ENCODE measurements at regions not wholly inside any gene's neighbourhood (a gene's known extent, or its start where the extent isn't known, plus 50 kb on each side); places are given as distances from the start of the nearest gene placed in this dataset.

DNA sequence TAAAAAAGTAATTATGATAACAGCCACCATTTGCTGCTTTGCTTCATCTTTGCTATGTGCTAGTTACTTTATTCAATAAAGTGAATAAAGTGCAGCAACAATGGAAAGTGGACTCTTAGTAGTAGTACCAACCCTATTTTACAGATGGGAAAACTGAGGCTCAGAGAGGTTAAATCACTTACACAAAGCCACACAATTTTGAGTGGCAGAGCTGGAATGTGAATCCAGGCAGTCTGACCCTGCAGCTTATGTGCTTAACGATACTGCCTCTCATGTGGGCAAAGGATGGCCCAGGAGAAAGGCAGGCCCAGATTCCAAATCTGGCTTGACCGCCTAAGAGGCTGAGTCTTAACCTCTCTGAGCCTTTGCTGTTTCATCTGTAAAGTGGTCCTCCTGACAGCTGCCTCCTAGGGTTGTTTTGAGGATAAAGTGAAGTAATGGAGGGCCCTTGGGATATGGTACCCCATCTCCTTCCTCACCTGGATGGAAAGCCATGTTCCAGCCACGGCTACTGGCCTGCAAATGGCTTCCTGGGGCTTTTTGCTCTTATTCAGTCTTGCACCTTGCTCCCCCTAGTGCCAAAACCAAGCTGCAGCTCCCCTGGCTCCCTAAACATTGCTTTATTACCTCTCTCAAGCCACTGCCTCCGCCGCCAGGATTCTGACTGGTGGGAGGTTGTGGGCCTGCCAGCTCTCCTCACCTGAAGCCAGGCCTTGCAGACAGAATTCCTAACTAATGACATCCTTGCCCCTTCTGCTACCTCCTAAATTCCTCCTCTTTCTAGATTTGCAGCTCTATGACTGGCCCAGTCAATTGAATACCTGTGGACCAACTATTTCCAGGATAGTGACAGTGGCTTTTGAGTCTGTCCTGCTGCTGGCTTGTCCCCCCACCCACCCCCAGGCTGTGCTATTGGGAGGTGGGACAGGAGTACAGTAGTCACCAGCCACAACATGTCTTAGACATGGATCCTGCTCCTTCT, 283.3 kb upstream of the PWP1 start:
- peak; percentile 9 for DNase-seq (ENCODE audit: low read depth)

DNA sequence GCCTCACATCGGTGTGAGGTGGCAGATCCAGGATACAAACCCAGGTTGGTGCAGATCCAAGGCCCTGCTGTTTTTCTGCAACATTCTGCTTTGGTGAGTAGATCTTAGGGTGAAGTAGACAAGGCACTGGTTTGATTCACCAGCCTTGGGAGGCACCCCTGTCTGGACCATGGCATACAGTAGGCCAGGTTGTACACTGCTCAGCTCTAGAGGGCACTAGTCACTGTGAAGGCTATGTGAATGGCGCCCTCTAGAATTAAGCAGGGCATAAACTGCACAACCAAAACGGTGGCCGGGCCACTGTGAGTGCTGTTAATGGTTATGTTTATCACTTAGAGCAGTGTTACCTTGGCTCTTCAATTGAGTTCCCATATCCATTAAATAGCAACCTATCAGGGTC, 280.6 kb upstream of the PWP1 start:
- DNase-seq (ENCODE audit: low read depth): no peak

GRCh38 chr12:107405436-107405835, 280.2 kb upstream of the PWP1 start:
- no peak for DNase-seq (ENCODE audit: low read depth)

GRCh38 chr12:107406932-107407331, 278.7 kb upstream of the PWP1 start:
- no peak for DNase-seq (ENCODE audit: low read depth)

GRCh38 chr12:107411792-107412535, 273.6 kb upstream of the PWP1 start:
- no peak for DNase-seq (ENCODE audit: low read depth)

DNA sequence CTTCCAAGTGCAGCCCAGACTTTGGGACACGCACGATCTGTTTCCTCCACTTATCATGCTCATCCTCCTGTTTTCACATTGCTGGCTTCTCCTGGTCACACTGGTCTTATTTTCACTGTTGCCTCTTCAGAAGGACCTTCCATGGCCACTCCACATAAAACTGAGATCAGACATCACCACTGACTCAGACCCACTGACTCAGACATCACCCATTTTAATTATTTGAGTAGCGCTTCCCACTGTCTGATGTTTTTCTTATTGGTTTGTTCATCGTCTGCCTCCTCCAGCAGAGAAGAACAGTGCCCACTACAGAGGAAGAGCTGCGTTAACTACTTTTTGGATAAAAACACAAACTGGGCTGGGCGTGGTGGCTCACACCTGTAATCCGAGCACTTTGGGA, 270.5 kb upstream of the PWP1 start:
- no peak for DNase-seq (ENCODE audit: low read depth)

DNA sequence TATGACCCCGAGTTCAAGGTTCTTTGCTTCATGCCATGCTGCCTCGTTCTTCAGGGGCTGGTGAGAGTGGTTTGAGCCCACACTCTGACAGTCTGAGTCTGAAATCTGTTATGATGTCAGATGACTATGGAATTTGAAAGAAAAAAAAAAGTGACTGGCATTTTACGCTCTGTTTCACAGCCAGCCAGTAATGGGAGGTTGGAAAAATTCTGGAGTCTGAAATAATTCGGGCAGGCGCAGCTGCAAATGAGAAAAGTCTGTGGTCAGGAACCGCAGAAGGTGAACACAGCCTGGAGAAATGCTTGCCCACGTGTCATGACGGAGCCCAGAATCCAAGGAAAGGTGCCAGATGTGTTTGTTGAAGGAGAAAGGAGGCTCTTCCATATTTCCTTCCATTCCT, 269.8 kb upstream of the PWP1 start:
- DNase-seq (ENCODE audit: low read depth): no peak

DNA sequence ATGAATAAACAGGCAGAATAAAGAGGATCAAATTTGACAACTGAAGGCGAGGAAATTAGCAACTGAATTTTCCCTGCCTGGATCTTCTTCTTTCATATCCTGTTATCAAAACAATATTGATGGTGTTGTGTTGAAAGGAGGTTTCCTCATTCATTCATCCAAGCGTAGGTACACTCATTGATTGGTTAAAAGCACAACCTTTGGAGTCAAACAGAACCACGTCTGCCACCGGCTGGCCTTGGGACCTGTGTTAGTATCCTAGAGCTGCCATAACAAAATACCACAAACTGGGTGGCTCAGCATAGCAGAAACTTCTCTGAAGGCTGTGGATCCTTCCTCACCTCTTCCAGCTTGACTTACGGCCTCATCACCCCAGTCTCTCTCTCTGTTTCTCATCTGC, 268.6 kb upstream of the PWP1 start:
- no peak for DNase-seq (ENCODE audit: low read depth)

- no peak for DNase-seq (ENCODE audit: low read depth)
These were observed 266.6 kb upstream of the PWP1 start for GRCh38 chr12:107418981-107419380.

DNA sequence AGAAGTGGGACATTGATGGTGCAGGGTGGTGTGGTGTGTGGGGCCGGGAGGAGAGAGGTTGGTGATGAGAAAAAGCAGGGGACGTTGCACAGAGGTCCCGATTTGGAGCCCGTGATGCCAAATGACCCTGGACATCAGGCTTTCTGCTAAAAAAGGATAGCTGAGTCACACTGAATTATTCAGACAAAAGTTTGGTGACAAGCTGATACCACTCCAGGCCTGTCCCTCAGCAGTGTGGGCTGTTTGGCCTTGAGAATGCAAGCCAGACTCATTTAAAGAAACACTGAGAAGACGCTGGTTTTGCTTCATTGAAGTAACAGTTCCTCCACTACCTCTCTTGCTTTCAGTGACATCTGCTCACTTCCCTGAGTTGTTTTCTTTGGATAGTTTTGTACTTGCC, 262.1 kb upstream of the PWP1 start:
- no peak for DNase-seq (ENCODE audit: low read depth)

DNA sequence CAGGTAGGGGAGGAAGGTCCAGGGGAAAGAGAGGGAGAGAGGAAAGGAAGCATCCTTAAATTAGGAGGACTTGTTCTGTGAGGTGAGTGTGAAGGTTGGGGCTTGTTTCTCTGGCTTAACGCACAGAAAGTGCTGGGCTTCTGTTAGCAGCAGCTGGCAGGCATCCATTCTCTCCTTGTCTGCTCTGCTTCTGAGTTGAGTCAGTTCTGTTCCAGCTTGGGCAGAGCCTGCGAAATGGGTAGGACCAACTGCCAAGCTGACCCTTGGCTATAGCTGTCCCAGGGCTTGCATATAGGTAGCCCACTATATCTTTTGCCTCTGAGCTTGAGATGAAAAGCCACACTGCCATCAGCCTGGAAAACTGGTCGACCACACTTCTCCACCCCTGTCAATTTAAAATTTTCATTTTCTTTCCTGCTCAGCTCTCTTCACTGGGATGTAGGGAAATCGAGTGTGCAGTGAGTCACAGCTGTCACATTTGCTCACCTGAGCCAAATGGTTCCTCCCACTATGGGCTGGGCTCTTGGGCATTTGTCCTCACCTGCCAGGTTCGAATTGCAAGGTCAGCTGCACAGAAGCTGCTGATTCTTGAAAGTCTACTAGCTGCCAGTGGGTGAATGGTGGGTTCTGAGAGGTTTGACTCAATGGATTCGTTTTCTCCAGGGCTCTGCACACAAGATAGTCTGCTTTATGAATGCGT, 256.4 kb upstream of the PWP1 start:
- no peak for DNase-seq (ENCODE audit: low read depth)

GRCh38 chr12:107431942-107432341, 253.7 kb upstream of the PWP1 start:
- no peak for DNase-seq (ENCODE audit: low read depth)

DNA sequence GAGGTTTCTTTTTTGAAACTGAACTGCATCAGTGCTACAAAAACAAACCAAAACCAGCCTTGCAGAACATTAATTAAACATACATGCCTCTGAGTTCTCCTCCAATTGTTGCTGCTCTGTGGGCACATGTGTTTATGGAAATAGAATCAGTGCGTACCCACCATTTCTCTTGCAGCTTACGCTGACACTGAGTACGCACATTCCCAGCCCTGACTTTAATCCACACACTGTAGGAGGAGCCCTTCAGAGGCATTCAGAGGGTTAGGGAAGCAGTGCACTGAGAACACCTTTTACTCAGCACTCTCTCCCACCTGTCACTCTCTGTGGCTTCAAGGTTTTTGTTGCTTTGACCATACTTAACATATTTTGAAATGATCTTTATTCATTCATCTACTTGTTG, 250.5 kb upstream of the PWP1 start:
- no peak for DNase-seq (ENCODE audit: low read depth)

DNA sequence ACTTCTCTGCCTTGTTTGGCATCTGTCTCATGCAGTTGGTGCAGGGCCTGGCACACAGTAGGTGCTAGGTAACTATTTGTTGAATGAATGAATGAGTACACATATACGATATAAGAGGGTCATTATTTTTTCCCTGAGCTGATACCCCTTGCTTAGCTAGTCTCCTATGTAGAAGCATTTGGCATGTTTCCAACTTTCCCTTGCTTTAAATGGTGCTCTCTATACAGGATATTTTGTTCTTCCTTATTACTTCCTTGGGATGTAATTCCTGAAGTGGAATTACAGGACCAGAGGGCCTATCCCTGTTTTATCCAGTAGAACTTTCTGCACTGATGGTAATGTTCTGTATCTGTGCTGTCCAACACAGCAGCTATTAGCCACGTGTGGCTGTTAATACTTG, 250.1 kb upstream of the PWP1 start:
- DNase-seq (ENCODE audit: low read depth): no peak

DNA sequence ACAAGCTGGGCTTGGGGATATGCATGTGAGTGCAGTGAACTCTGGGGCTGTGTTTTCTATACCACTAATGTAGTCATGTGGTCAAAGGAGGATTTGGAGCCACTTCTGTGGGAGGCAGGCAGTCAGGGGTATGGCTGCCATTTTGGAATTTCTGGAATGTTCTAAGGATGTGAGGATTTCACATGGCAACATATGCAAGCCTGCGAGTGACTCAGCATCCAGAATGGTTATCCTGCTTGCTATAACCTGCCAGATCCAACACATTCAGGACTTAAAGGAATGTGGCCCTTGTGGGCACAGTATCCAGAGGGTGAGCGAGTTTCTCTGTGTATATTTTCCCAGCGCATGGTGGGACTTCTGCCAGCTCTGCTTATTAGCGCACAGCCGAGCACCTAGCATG, 249.2 kb upstream of the PWP1 start:
- DNase-seq (ENCODE audit: low read depth): no peak

DNA sequence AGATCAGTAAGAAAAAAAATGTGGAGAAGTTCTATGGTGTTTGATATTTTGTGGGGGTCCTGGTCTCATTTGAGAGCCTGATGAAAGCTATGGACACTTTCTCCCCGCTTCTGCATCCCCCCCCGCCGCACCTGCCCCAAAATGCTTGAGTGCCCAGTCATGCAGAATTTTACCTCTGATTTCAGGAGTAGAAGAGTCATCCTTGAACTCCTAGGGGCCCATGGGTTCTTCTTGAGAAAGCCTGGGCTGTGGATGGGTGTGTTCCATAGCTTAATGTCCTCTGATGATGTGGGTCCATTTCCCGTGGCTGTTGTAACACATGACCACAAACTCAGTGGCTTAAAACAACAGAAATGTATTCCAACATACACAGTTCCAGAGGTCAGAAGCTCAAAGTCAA, 248.8 kb upstream of the PWP1 start:
- no peak for DNase-seq (ENCODE audit: low read depth)

GRCh38 chr12:107437954-107438353, 247.6 kb upstream of the PWP1 start:
- no peak for DNase-seq (ENCODE audit: low read depth)

DNA sequence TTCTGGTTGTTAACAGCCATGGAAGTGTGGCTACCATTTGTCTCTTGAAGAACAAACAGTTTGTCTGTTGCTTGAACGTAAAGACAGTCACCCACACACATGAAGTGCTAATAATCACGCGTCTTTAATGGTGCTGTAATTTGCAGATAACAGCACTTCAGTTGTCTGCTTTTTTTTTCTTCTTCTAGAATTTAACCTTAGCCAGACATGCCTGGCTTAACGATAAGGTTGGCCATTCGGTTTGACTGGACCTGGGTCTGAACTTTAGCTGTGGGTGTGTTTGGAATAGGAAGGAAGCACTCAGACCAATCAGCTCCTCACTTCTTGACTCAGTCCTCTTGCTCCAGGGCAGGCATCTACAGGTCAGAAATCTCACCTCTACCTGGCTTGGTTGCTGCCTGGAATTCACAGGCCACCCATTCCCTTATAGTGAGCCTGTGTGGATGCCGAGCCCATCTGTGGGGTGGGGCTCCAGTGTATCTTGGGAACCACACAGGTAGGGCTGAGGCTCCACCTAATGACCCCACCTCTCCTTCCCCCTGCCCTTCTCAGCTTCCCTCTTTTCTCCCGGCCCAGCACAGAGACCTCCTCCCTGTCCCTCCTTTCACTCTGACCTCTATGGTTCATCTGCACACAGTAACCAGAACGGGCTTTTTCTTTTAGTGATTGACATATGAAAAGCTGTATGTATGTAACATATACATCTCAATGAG, 246.4 kb upstream of the PWP1 start:
- no peak for DNase-seq (ENCODE audit: low read depth)

- DNase-seq (ENCODE audit: low read depth): no peak
These were observed 245.0 kb upstream of the PWP1 start for GRCh38 chr12:107440606-107441005.

DNA sequence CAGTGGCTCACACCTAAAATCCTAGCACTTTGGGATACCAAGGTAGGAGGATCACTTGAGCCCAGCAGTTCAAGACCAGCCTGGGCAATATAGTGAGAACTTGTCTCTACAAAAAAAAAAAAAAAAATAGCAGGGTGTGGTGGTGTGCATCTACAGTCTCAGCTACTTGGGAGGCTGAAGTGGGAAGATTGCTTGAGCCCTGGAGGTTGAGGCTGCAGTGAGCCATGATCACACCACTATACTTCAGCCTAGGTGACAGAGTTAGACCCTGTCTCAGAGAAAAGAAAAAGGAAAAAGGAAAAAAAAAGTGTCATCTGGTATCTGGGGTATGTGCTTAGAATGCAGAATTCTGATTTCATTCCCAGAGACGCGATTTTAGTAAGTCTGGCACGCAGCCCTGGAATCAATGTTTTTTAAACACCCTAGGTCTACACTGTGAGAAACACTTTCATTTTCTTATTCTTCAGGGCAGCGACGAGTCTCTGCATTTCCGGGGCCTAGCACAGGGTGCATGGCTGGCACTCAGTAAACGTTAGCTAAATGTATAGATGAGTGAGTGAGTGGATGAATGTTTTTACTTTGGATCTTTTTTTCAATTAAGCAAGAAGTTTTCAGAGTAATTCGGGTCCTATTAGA, 243.8 kb upstream of the PWP1 start:
- no peak for DNase-seq (ENCODE audit: low read depth)

DNA sequence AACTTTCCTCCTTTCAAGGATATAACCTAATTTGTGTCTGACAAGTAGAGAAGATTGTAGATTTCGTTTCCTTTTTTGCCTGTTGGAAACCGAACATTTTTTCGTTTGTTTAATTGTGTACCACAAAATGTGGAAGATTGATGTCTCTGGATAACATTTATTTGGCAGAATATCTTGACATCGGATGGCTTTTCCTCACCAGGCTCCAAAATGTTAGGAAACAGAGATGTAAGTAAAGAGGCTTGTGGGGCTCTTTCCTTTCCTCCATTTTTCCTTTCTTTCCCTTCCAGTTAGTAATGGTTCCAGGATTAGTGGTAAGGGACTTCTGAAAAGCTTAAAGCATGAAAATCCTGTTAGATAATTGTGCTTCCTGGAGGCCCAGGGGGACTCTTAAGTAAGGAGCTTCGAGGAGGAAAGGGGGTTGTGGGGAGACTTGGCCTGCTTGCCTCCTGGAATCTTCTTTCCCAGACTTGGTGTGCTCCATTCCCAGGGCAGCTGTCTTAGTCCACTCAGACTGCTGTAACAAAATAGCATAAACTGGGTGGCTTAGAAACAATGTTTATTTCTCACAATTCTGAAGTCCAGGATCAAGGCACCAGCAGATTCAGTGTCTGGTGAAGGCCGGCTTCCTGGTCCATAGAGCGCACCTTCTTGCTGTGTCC, 243.1 kb upstream of the PWP1 start:
- no peak for DNase-seq (ENCODE audit: low read depth)
